ENCODE measurements at regions not wholly inside any gene's neighbourhood (a gene's known extent, or its start where the extent isn't known, plus 50 kb on each side); places are given as distances from the start of the nearest gene placed in this dataset.
A peak's percentile ranks its signal among the peaks of the same experiment; 100 is the strongest.

DNA sequence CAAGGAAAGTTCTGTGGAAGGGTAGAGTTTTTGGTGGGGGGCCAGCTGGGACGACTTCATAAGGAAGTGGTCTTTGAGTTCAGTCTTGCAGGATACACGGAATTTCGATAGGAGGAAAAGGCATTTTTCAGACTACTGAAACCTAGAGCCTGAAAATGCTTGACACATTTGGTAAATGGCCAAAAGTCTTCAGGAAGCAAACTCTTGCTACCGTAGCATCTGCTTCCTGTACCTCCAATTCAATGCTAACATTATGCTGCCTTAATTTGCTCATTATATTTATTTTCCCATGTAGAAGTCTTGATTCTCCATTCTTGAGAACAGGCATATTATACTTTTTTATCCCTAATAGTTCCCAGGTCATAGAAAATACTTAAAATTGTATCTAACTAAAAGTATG, 129.3 kb upstream of the MED13 start:
- intact Hi-C loops (cut with DNase I): no loop called here
- Histone ChIP-seq H3K4me3 (no peak overlapping the region), H3K9ac (ENCODE audit: low read depth in 2 of 2, low read length in 2 of 2) (no peak overlapping the region), H3K36me3 (no peaks in the 10 kb centered on the region), H3K4me1 (no peaks in the 10 kb centered on the region), H3K9me3 (no peaks in the 10 kb centered on the region), H3K27me3 (no peaks in the 10 kb centered on the region), H3K27ac (no peak overlapping the region)
- TF ChIP-seq, protein P1, sequence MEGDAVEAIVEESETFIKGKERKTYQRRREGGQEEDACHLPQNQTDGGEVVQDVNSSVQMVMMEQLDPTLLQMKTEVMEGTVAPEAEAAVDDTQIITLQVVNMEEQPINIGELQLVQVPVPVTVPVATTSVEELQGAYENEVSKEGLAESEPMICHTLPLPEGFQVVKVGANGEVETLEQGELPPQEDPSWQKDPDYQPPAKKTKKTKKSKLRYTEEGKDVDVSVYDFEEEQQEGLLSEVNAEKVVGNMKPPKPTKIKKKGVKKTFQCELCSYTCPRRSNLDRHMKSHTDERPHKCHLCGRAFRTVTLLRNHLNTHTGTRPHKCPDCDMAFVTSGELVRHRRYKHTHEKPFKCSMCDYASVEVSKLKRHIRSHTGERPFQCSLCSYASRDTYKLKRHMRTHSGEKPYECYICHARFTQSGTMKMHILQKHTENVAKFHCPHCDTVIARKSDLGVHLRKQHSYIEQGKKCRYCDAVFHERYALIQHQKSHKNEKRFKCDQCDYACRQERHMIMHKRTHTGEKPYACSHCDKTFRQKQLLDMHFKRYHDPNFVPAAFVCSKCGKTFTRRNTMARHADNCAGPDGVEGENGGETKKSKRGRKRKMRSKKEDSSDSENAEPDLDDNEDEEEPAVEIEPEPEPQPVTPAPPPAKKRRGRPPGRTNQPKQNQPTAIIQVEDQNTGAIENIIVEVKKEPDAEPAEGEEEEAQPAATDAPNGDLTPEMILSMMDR (IDR thresholded peaks at IDR 0.05): no peak
- DNase-seq: no peak

DNA sequence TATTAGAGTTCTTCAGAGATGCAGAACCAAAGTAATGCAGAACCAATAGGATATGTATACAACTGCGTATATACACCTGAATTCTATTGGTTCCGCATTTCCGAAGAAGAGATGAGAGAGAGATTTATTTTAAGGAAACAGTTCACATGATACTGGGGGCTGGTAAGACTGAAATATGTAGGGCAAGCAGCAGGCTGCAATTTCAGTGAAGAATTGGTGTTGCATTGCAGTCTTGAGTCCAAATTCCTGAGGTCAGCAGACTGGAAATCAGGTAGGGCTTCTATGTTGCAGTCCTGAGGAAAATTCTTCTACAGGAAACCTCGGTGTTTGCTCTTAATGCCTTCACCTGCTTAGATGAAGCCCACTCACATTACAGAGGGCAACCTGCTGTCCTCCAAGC, 128.2 kb upstream of the MED13 start:
- Histone ChIP-seq H3K4me3 (no peak overlapping the region), H3K9me3 (no peaks in the 10 kb centered on the region), H3K27me3 (no peaks in the 10 kb centered on the region), H3K36me3 (no peaks in the 10 kb centered on the region), H3K4me1 (peaks cover 4% of the 10 kb centered on the region), H3K27ac (no peak overlapping the region), H3K9ac (ENCODE audit: low read depth in 2 of 2, low read length in 2 of 2) (no peak overlapping the region)
- no peak for DNase-seq
- intact Hi-C loops (cut with DNase I): no loop called here
- TF ChIP-seq, protein P1 (IDR thresholded peaks at IDR 0.05): no peak

DNA sequence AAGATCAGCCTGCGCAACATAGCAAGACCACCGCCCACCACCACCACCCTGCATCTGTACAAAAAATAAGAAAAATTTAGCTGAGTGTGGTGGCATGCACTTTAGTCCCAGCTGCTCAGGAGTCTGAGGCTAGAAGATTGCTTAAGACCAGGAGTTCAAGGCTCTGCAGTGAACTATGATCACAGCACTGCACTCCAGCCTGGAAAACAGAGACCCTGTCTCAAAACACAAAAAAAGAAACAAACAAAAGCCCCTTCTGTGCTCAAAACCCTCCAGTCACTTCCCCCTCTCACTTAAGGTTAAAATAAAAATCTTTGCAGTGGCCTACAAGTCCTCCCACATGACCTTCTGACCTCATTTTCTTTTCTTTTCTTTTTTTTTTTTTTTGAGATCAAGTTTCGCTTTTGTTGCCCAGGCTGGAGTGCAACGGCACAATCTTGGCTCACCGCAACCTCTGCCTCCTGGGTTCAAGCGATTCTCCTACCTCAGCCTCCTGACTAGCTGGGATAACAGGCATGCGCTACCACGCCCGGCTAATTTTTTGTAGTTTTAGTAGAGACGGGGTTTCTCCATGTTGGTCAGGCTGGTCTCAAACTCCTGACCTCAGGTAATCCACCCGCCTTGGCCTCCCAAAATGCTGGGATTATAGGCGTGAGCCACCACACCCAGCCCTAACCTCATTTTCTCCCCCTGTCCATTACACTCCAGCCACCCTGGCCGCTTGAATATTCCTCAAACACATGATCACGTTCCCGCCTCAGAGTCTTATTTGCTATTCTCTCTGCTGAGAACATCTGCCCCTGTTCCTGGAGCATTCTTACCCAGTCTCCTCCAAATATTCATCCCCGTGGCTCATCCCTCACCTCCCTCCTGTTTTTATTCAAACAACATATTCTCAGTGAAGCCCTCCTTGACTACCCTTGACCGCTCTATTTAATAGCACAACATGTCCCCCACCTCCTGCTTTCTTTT, 126.6 kb upstream of the MED13 start:
- no peak overlapping the region for H3K4me3 ChIP-seq
- intact Hi-C loops (cut with DNase I): no loop called here
- TF ChIP-seq, protein P1 (IDR thresholded peaks at IDR 0.05): no peak
- H3K4me1 ChIP-seq: peaks cover 4% of the 10 kb centered on the region
- H3K9me3 ChIP-seq: no peaks in the 10 kb centered on the region
- H3K9ac ChIP-seq (ENCODE audit: low read depth in 2 of 2, low read length in 2 of 2): no peak overlapping the region
- DNase-seq: no peak
- no peak overlapping the region for H3K27ac ChIP-seq
- H3K36me3 ChIP-seq: no peaks in the 10 kb centered on the region
- H3K27me3 ChIP-seq: no peaks in the 10 kb centered on the region

DNA sequence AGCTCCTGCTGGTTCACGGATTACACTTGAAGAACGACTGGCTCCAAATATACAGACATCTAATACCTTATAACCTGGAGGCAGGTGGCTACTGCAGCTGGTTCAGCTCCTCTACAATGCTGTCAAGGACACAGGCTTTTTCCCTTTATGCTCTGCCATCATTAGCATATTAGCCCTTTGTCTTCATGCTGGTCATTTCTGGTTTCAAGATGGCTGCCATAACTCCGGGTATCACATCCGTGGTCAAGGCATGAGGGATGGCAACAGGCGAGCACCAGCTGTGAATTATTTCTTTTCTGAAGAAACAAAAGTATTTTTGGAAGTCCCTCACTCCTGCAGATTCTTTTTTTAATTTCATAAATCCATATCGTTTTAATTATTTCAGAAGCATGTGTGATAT, 124.3 kb upstream of the MED13 start:
- Histone ChIP-seq H3K27me3 (no peaks in the 10 kb centered on the region), H3K27ac (peak overlapping the region; percentile 76), H3K4me1 (peaks cover 4% of the 10 kb centered on the region), H3K4me3 (no peak overlapping the region), H3K36me3 (no peaks in the 10 kb centered on the region), H3K9ac (ENCODE audit: low read depth in 2 of 2, low read length in 2 of 2) (no peak overlapping the region), H3K9me3 (no peaks in the 10 kb centered on the region)
- intact Hi-C loops (cut with DNase I): loop anchor here (10.0 kb wide), 1 partner anchor 85 kb away; no protein-coding TSS in a partner anchor
- no peak for DNase-seq
- TF ChIP-seq, protein P1 (IDR thresholded peaks at IDR 0.05): no peak

DNA sequence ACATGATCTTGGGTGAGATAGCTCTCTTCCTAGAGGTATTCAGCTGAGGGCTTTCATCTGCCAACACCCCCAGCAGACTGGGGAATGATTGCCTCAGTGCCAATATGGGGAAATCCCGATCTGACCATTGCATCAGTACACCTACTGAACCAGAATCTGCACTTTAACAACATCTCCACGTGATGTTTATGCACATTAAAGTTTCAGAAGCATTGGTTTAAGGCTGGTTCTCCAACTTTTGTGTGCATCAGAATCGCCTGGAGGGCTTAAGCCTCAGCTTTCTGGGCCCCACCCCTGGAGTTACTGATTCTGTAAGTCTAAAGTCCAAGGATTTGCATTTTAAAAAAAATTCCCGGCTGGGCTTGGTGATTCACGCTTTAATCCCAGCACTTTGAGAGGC, 123.6 kb upstream of the MED13 start:
- peak overlapping the region in 1 of 2 donors; percentile 51 for H3K9ac ChIP-seq (ENCODE audit: low read depth in 2 of 2, low read length in 2 of 2)
- peaks cover 4% of the 10 kb centered on the region for H3K4me1 ChIP-seq
- intact Hi-C loops (cut with DNase I): loop anchor here (10.0 kb wide), 1 partner anchor 84 kb away; no protein-coding TSS in a partner anchor
- peak overlapping the region; percentile 76 for H3K27ac ChIP-seq
- TF ChIP-seq, protein P1 (IDR thresholded peaks at IDR 0.05): no peak
- no peak overlapping the region for H3K4me3 ChIP-seq
- peak; percentile 72 for DNase-seq
- no peaks in the 10 kb centered on the region for H3K27me3 ChIP-seq
- H3K36me3 ChIP-seq: no peaks in the 10 kb centered on the region
- H3K9me3 ChIP-seq: no peaks in the 10 kb centered on the region
